Hepatocyte (in vitro differentiated cells): ENCODE measurements at regions not wholly inside any gene's neighbourhood (a gene's known extent, or its start where the extent isn't known, plus 50 kb on each side); places are given as distances from the start of the nearest gene placed in this dataset.

Experiments used
- DNase-seq: peaks from one replicate; pipeline ENCODE4 v3.0.0-alpha.2; 2016; ENCODE audit warnings: low spot score
- H2AFZ ChIP-seq: fragments of 200-600 bp; sonication (generic); 2 replicates; pipeline ENCODE4 v1.6.0; 2016; ENCODE audit warnings: antibody characterized with exemption, mild to moderate bottlenecking
- H3K27ac ChIP-seq: fragments of 200-600 bp; sonication (generic); 2 replicates; pipeline ENCODE4 v1.5.1; 2016; ENCODE audit warnings: mild to moderate bottlenecking
- H3K27me3 ChIP-seq: fragments of 200-600 bp; sonication (generic); 2 replicates; pipeline ENCODE4 v1.6.1; 2016
- H3K36me3 ChIP-seq: fragments of 200-600 bp; sonication (generic); replicated peaks from 2 replicates; pipeline ENCODE4 v1.5.1; 2016; ENCODE audit warnings: low read depth; ENCODE audit not compliant: insufficient read depth
- H3K4me1 ChIP-seq: fragments of 200-600 bp; sonication (generic); 2 replicates; pipeline ENCODE4 v1.5.1; 2016; ENCODE audit warnings: mild to moderate bottlenecking, moderate library complexity; ENCODE audit not compliant: insufficient read depth
- H3K4me2 ChIP-seq: fragments of 200-600 bp; sonication (generic); 2 replicates; pipeline ENCODE4 v1.6.0; 2016
- H3K4me3 ChIP-seq: fragments of 200-600 bp; sonication (generic); 2 replicates; pipeline ENCODE4 v1.5.1; 2016; ENCODE audit warnings: mild to moderate bottlenecking
- H3K79me2 ChIP-seq: fragments of 200-600 bp; sonication (generic); 2 replicates; pipeline ENCODE4 v1.6.0; 2017; ENCODE audit warnings: mild to moderate bottlenecking
- H3K9me2 ChIP-seq: fragments of 200-600 bp; sonication (generic); replicated peaks from 2 replicates; pipeline ENCODE4 v1.6.0; 2017; ENCODE audit warnings: mild to moderate bottlenecking; ENCODE audit not compliant: insufficient read depth
- H3K9me3 ChIP-seq: fragments of 200-600 bp; sonication (generic); 2 replicates; pipeline ENCODE4 v1.5.1; 2016; ENCODE audit warnings: low read depth, mild to moderate bottlenecking
- H4K20me1 ChIP-seq: fragments of 200-600 bp; sonication (generic); 2 replicates; pipeline ENCODE4 v1.6.0; 2016; ENCODE audit warnings: mild to moderate bottlenecking; ENCODE audit not compliant: insufficient read depth, poor library complexity, severe bottlenecking
- EZH2 ChIP-seq: fragments of 200-600 bp; sonication (generic); IDR thresholded peaks from 2 replicates; pipeline ENCODE4 v1.6.1; 2016; ENCODE audit warnings: antibody characterized with exemption, mild to moderate bottlenecking, borderline replicate concordance
- EZH2phosphoT487 ChIP-seq: fragments of 200-600 bp; sonication (generic); IDR thresholded peaks from one replicate; pipeline ENCODE4 v1.6.1; 2018; ENCODE audit warnings: antibody characterized with exemption, mild to moderate bottlenecking, low read depth, moderate library complexity; ENCODE audit not compliant: unreplicated experiment, severe bottlenecking
- WGBS: methylation state at CpG from one replicate; pipeline ENCODE4 v1.1.6; 2016; ENCODE audit warnings: low lambda C conversion rate; ENCODE audit errors: missing lambda C conversion rate; 5-methylcytosine and 5-hydroxymethylcytosine counted together
- TF ChIP-seq, protein P1 (sequence below): fragments of 200-600 bp; sonication (generic); IDR thresholded peaks from 2 replicates; pipeline ENCODE4 v1.5.1; 2016; ENCODE audit warnings: antibody characterized with exemption, mild to moderate bottlenecking; ENCODE audit not compliant: poor library complexity

- Histone ChIP-seq H3K9me2 (no peaks in the 10 kb centered on the region), H3K4me1 (no peaks in the 10 kb centered on the region), H4K20me1 (no peaks in the 10 kb centered on the region), H3K27me3 (no peaks in the 10 kb centered on the region), H2AFZ (no peak overlapping the region), H3K9me3 (no peaks in the 10 kb centered on the region), H3K4me3 (no peak overlapping the region), H3K4me2 (no peak overlapping the region), H3K27ac (no peak overlapping the region), H3K36me3 (no peaks in the 10 kb centered on the region), H3K79me2 (no peaks in the 10 kb centered on the region)
- TF ChIP-seq EZH2 = no peak
- TF ChIP-seq EZH2phosphoT487 = no peak
- no peak for DNase-seq
- WGBS = 90% methylated on average over 7 of the region's 7 CpGs
Measured at GRCh38 chr2:8073916-8074315, 607.9 kb upstream of the ID2 start.

- WGBS = 75% methylated on average over 6 of the region's 6 CpGs
- H3K36me3 ChIP-seq = no peaks in the 10 kb centered on the region
- no peak overlapping the region for H2AFZ ChIP-seq
- no peak overlapping the region for H3K27ac ChIP-seq
- TF ChIP-seq EZH2phosphoT487 = no peak
- no peak overlapping the region for H3K4me2 ChIP-seq
- no peak for DNase-seq
- no peak overlapping the region for H3K4me3 ChIP-seq
- no peaks in the 10 kb centered on the region for H3K9me3 ChIP-seq
- no peaks in the 10 kb centered on the region for H3K9me2 ChIP-seq
- H3K79me2 ChIP-seq = no peaks in the 10 kb centered on the region
- no peaks in the 10 kb centered on the region for H3K27me3 ChIP-seq
- H3K4me1 ChIP-seq = no peaks in the 10 kb centered on the region
- no peaks in the 10 kb centered on the region for H4K20me1 ChIP-seq
Measured at GRCh38 chr2:8076448-8077342, 605.2 kb upstream of the ID2 start.

GRCh38 chr2:8078705-8079104 is 603.2 kb upstream of the ID2 start:
- Histone ChIP-seq H3K27me3 (no peaks in the 10 kb centered on the region), H3K9me2 (no peaks in the 10 kb centered on the region), H2AFZ (no peak overlapping the region), H3K36me3 (no peaks in the 10 kb centered on the region), H3K4me3 (no peak overlapping the region), H3K4me1 (no peaks in the 10 kb centered on the region), H3K79me2 (no peaks in the 10 kb centered on the region), H3K27ac (no peak overlapping the region), H3K9me3 (no peaks in the 10 kb centered on the region), H3K4me2 (no peak overlapping the region), H4K20me1 (no peaks in the 10 kb centered on the region)
- 98% methylated on average over 2 of the region's 2 CpGs for WGBS
- no peak for DNase-seq
- TF ChIP-seq EZH2phosphoT487 (no peak), EZH2 (no peak)
- TF ChIP-seq, protein P1, sequence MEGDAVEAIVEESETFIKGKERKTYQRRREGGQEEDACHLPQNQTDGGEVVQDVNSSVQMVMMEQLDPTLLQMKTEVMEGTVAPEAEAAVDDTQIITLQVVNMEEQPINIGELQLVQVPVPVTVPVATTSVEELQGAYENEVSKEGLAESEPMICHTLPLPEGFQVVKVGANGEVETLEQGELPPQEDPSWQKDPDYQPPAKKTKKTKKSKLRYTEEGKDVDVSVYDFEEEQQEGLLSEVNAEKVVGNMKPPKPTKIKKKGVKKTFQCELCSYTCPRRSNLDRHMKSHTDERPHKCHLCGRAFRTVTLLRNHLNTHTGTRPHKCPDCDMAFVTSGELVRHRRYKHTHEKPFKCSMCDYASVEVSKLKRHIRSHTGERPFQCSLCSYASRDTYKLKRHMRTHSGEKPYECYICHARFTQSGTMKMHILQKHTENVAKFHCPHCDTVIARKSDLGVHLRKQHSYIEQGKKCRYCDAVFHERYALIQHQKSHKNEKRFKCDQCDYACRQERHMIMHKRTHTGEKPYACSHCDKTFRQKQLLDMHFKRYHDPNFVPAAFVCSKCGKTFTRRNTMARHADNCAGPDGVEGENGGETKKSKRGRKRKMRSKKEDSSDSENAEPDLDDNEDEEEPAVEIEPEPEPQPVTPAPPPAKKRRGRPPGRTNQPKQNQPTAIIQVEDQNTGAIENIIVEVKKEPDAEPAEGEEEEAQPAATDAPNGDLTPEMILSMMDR = no peak

GRCh38 chr2:8080063-8080462 is 601.8 kb upstream of the ID2 start:
- Histone ChIP-seq H3K27ac (no peak overlapping the region), H3K4me1 (no peaks in the 10 kb centered on the region), H3K27me3 (no peaks in the 10 kb centered on the region), H2AFZ (no peak overlapping the region), H3K36me3 (no peaks in the 10 kb centered on the region), H3K4me2 (no peak overlapping the region), H3K9me2 (no peaks in the 10 kb centered on the region), H3K9me3 (no peaks in the 10 kb centered on the region), H4K20me1 (no peaks in the 10 kb centered on the region), H3K79me2 (no peaks in the 10 kb centered on the region), H3K4me3 (no peak overlapping the region)
- TF ChIP-seq EZH2 = no peak
- TF ChIP-seq, protein P1 = no peak
- TF ChIP-seq EZH2phosphoT487 = no peak
- no peak for DNase-seq
